T-cell (primary cell): ENCODE measurements at regions not wholly inside any gene's neighbourhood (a gene's known extent, or its start where the extent isn't known, plus 50 kb on each side); places are given as distances from the start of the nearest gene placed in this dataset.
"Not testable (repeated sequence)": the region's sequence is repeated elsewhere in the genome, so short reads cannot be mapped to it uniquely, and the experiment has no call there.

Experiments used
- ATAC-seq, 4 experiments: fragments of 200-7000 bp in 3 of 4; fragments of 150-1000 bp in 1 of 4; cut with Tn5 transposase; replicated peaks in 1 of 4; 1 replicate in 3 of 4; 2 replicates in 1 of 4; pipeline ENCODE4 v1.10.0; 2021; ENCODE audit warnings: moderate library complexity in 3 of 4, mild to moderate bottlenecking in 2 of 4, moderate number of reproducible peaks in 1 of 4
- CTCF ChIA-PET, 2 donors: fragments of 300-600 bp; sonication (Branson Sonifier 250); formaldehyde crosslinking; loops; one replicate each; lab custom pipeline; 2022; ENCODE audit warnings: antibody characterized with exemption in 2 of 2; lab: Charles Lee
- POLR2A ChIA-PET, 2 donors: fragments of 300-600 bp; sonication (Branson Sonifier 250); formaldehyde crosslinking; loops; one replicate each; lab custom pipeline; 2022; ENCODE audit warnings: antibody characterized with exemption in 2 of 2; lab: Charles Lee
- DNase-seq, 35 experiments: peaks; one replicate each; pipeline versions ENCODE4 v3.0.0 to v3.0.0-alpha.2; 2013 to 2023
- H3K27ac ChIP-seq: one replicate; pipeline ENCODE4 v1.5.1; 2013; ENCODE audit warnings: low read length
- H3K27me3 ChIP-seq, 2 experiments: replicated peaks in 1 of 2; 1 replicate in 1 of 2; 2 replicates in 1 of 2; pipeline versions ENCODE4 v1.6.1 to v1.7.0; 2013; ENCODE audit warnings: low read length in 1 of 2, mixed read lengths in 1 of 2; ENCODE audit not compliant: control insufficient read depth in 2 of 2, insufficient read depth in 2 of 2; ENCODE audit errors: extremely low read depth in 1 of 2
- H3K36me3 ChIP-seq, 2 donors: 1 replicate in 1 of 2; 2 replicates in 1 of 2; pipeline versions ENCODE4 v1.6.1 to v1.7.0; 2013; ENCODE audit warnings: low read length in 1 of 2; ENCODE audit not compliant: control insufficient read depth in 2 of 2, insufficient read depth in 1 of 2; ENCODE audit errors: extremely low read depth in 1 of 2
- H3K4me1 ChIP-seq, 2 experiments: 1 replicate in 1 of 2; 2 replicates in 1 of 2; pipeline versions ENCODE4 v1.6.1 to v1.7.0; 2013; ENCODE audit warnings: low read length in 2 of 2, mixed read lengths in 1 of 2; ENCODE audit not compliant: insufficient read depth in 2 of 2, control insufficient read depth in 1 of 2; ENCODE audit errors: extremely low read depth in 1 of 2
- H3K4me3 ChIP-seq, 2 donors: 1 replicate in 1 of 2; 2 replicates in 1 of 2; pipeline versions ENCODE4 v1.5.1 to v1.7.0; 2013; ENCODE audit warnings: mild to moderate bottlenecking in 2 of 2, low read length in 1 of 2, moderate library complexity in 1 of 2; ENCODE audit not compliant: control insufficient read depth in 1 of 2; ENCODE audit errors: extremely low read depth in 1 of 2
- H3K9me3 ChIP-seq: 2 replicates; pipeline ENCODE4 v1.7.0; 2013
- H3K27ac Mint-ChIP-seq, 2 donors: one replicate each; pipeline ENCODE4 v1.8.0; 2020 to 2021; ENCODE audit warnings: mild to moderate bottlenecking in 2 of 2, mixed read lengths in 2 of 2
- H3K27me3 Mint-ChIP-seq, 2 donors: one replicate each; pipeline ENCODE4 v1.8.0; 2021 to 2022; ENCODE audit warnings: mixed read lengths in 2 of 2
- H3K36me3 Mint-ChIP-seq: one replicate; pipeline ENCODE4 v1.8.0; 2021; ENCODE audit warnings: mixed read lengths
- H3K4me1 Mint-ChIP-seq, 3 donors: one replicate each; pipeline ENCODE4 v1.8.0; 2020 to 2022; ENCODE audit warnings: mixed read lengths in 3 of 3, mild to moderate bottlenecking in 1 of 3
- H3K4me3 Mint-ChIP-seq, 3 donors: one replicate each; pipeline ENCODE4 v1.8.0; 2020 to 2022; ENCODE audit warnings: mild to moderate bottlenecking in 3 of 3, mixed read lengths in 3 of 3, moderate library complexity in 3 of 3
- H3K9me3 Mint-ChIP-seq, 3 donors: one replicate each; pipeline ENCODE4 v1.8.0; 2020 to 2022; ENCODE audit warnings: mixed read lengths in 3 of 3
- WGBS: methylation state at CpG from one replicate; pipeline ENCODE4 v1.1.5; 2013; ENCODE audit warnings: missing lambda C conversion rate; ENCODE audit not compliant: insufficient coverage; 5-methylcytosine and 5-hydroxymethylcytosine counted together

- POLR2A ChIA-PET: no interaction called here
- Histone ChIP-seq H3K4me1 (no peaks in the 10 kb centered on the region), H3K4me3 (no peak overlapping the region), H3K27me3 (no peaks in the 10 kb centered on the region), H3K27ac (no peak overlapping the region), H3K9me3 (no peaks in the 10 kb centered on the region), H3K36me3 (no peaks in the 10 kb centered on the region)
- Mint-ChIP-seq H3K27ac (no peak overlapping the region), H3K9me3 (no peaks in the 10 kb centered on the region), H3K4me3 (no peak overlapping the region), H3K4me1 (no peaks in the 10 kb centered on the region), H3K27me3 (peaks cover 0 to 3% of the 10 kb centered on the region in 2 donors), H3K36me3 (no peaks in the 10 kb centered on the region)
- CTCF ChIA-PET: no interaction called here
- DNase-seq (no peak), ATAC-seq (no peak)
- no CpG with 5 or more reads among the region's 3 CpGs for WGBS
Observed at GRCh38 chr14:55835985-55836384, 256.0 kb downstream of the KTN1 start.

GRCh38 chr14:55837467-55837866 is 257.5 kb downstream of the KTN1 start:
- ATAC-seq (no peak), DNase-seq (no peak)
- Mint-ChIP-seq H3K27me3 (peaks cover 0 to 3% of the 10 kb centered on the region in 2 donors), H3K36me3 (no peaks in the 10 kb centered on the region), H3K4me3 (no peak overlapping the region), H3K4me1 (no peaks in the 10 kb centered on the region), H3K9me3 (no peaks in the 10 kb centered on the region), H3K27ac (no peak overlapping the region)
- Histone ChIP-seq H3K4me3 (no peak overlapping the region), H3K4me1 (no peaks in the 10 kb centered on the region), H3K9me3 (no peaks in the 10 kb centered on the region), H3K36me3 (no peaks in the 10 kb centered on the region), H3K27ac (no peak overlapping the region), H3K27me3 (no peaks in the 10 kb centered on the region)
- POLR2A ChIA-PET: no interaction called here
- no CpG with 5 or more reads among the region's 1 CpG for WGBS
- CTCF ChIA-PET: interaction anchor here in 1 of 2 donors (0.6 kb wide), 1 partner anchor 640 kb away, joined by 6 read pairs; no protein-coding TSS in a partner anchor

- H3K36me3 ChIP-seq: no peaks in the 10 kb centered on the region
- POLR2A ChIA-PET: no interaction called here
- H3K4me3 ChIP-seq: no peak overlapping the region
- CTCF ChIA-PET: interaction anchor here in 1 of 2 donors (0.7 kb wide), 1 partner anchor 128 kb away, joined by 3 read pairs; no protein-coding TSS in a partner anchor
- DNase-seq (no peak), ATAC-seq (no peak)
- Mint-ChIP-seq H3K27ac (no peak overlapping the region), H3K4me3 (no peak overlapping the region), H3K27me3 (peaks cover 0 to 3% of the 10 kb centered on the region in 2 donors), H3K9me3 (no peaks in the 10 kb centered on the region), H3K36me3 (no peaks in the 10 kb centered on the region), H3K4me1 (no peaks in the 10 kb centered on the region)
- H3K27me3 ChIP-seq: no peaks in the 10 kb centered on the region
- no CpG with 5 or more reads among the region's 3 CpGs for WGBS
- H3K4me1 ChIP-seq: no peaks in the 10 kb centered on the region
- H3K9me3 ChIP-seq: no peaks in the 10 kb centered on the region
- H3K27ac ChIP-seq: no peak overlapping the region
Observed at GRCh38 chr14:55838529-55839052, 258.6 kb downstream of the KTN1 start.

GRCh38 chr14:55839301-55839947 is 259.4 kb downstream of the KTN1 start:
- POLR2A ChIA-PET, CTCF ChIA-PET, DNase-seq, H3K4me3 Mint-ChIP-seq, H3K27me3 ChIP-seq, ATAC-seq, H3K9me3 ChIP-seq, H3K36me3 ChIP-seq, H3K4me1 ChIP-seq, H3K4me3 ChIP-seq, H3K9me3 Mint-ChIP-seq, H3K27ac Mint-ChIP-seq, H3K27me3 Mint-ChIP-seq, H3K36me3 Mint-ChIP-seq, H3K27ac ChIP-seq, H3K4me1 Mint-ChIP-seq: not testable (repeated sequence)
- WGBS: 89% methylated on average over 23 of the region's 41 CpGs

GRCh38 chr14:55840821-55841220 is 260.8 kb downstream of the KTN1 start:
- H3K4me3 Mint-ChIP-seq: no peak overlapping the region
- CTCF ChIA-PET: no interaction called here
- no peak overlapping the region for H3K27ac ChIP-seq
- H3K36me3 ChIP-seq: no peaks in the 10 kb centered on the region
- H3K4me3 ChIP-seq: no peak overlapping the region
- H3K4me1 Mint-ChIP-seq: no peaks in the 10 kb centered on the region
- no peak for ATAC-seq
- H3K27me3 Mint-ChIP-seq: peaks cover 0 to 3% of the 10 kb centered on the region in 2 donors
- DNase-seq: no peak
- POLR2A ChIA-PET: no interaction called here
- no peaks in the 10 kb centered on the region for H3K9me3 ChIP-seq
- H3K9me3 Mint-ChIP-seq: no peaks in the 10 kb centered on the region
- no peaks in the 10 kb centered on the region for H3K4me1 ChIP-seq
- 90% methylated on average over 2 of the region's 6 CpGs for WGBS
- H3K27ac Mint-ChIP-seq: no peak overlapping the region
- no peaks in the 10 kb centered on the region for H3K36me3 Mint-ChIP-seq
- H3K27me3 ChIP-seq: no peaks in the 10 kb centered on the region

DNA sequence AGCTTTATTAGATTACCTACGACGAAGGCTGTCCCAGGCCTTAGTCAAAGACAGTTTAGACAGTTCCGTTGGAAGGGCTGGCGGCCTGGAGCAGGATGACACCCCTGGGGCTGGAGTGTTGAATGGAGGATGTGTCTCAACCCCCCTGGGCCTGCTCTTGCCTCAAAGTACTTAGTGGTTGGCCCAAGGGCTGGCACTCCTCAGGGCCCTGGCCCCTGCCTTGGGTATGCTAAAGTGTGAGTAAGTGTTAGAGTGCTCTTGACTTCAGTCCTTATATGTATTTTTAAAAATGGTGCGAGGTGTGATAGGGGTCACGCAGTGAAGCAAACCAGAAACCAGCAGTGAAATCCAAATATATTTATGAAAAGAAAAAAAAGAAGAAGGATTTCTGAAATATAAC is 261.6 kb downstream of the KTN1 start:
- Histone ChIP-seq H3K27ac (no peak overlapping the region), H3K4me1 (no peaks in the 10 kb centered on the region), H3K36me3 (no peaks in the 10 kb centered on the region), H3K27me3 (no peaks in the 10 kb centered on the region), H3K4me3 (no peak overlapping the region), H3K9me3 (no peaks in the 10 kb centered on the region)
- 57% methylated on average over 2 of the region's 6 CpGs for WGBS
- ChIA-PET POLR2A (no interaction called here), CTCF (no interaction called here)
- Mint-ChIP-seq H3K4me1 (no peaks in the 10 kb centered on the region), H3K27me3 (peaks cover 0 to 3% of the 10 kb centered on the region in 2 donors), H3K9me3 (no peaks in the 10 kb centered on the region), H3K4me3 (no peak overlapping the region), H3K36me3 (no peaks in the 10 kb centered on the region), H3K27ac (no peak overlapping the region)
- ATAC-seq (no peak), DNase-seq (no peak)
